SK-N-MC (cell line): ENCODE measurements at regions not wholly inside any gene's neighbourhood (a gene's known extent, or its start where the extent isn't known, plus 50 kb on each side); places are given as distances from the start of the nearest gene placed in this dataset.

Experiments
- EZH2 ChIP-seq: fragments of 200-600 bp; sonication (generic); IDR thresholded peaks from one replicate; pipeline ENCODE4 v1.6.1; 2017; ENCODE audit warnings: antibody characterized with exemption
- POLR2AphosphoS5 ChIP-seq: IDR thresholded peaks from 2 replicates; pipeline ENCODE4 v1.6.1; 2012; ENCODE audit warnings: mild to moderate bottlenecking, low read depth, low read length, borderline replicate concordance

GRCh38 chr2:12320027-12320734 is 396.6 kb upstream of the TRIB2 start:
- TF ChIP-seq EZH2 (no peak), POLR2AphosphoS5 (no peak)
